ENCODE measurements at regions not wholly inside any gene's neighbourhood (a gene's known extent, or its start where the extent isn't known, plus 50 kb on each side); places are given as distances from the start of the nearest gene placed in this dataset.
A peak's percentile ranks its signal among the peaks of the same experiment; 100 is the strongest.
"Not testable (repeated sequence)": the region's sequence is repeated elsewhere in the genome, so short reads cannot be mapped to it uniquely, and the experiment has no call there.

GRCh38 chr15:70602834-70603560, 160.4 kb downstream of the UACA start:
- DNase-seq (ENCODE audit: low spot score): no peak

DNA sequence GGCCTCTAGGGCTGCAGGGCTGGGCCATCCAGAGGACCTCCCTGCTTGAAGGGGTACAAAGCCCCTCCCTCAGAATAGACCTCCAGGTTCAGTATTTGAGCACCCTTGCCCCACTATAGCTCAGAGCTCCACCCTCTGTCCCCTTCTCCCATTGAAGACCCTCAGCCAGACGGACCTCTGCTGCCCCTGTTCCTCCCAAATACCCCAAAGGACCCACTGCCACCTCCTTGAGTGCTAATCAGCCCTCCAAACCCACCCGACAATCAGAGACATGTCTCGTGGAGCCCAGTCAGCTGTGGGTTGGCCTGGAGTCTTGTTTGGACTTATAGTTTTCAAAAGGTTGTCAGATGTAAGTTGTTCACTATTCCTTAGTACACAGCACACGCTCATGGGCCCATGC, 161.1 kb downstream of the UACA start:
- DNase-seq (ENCODE audit: low spot score): no peak

DNA sequence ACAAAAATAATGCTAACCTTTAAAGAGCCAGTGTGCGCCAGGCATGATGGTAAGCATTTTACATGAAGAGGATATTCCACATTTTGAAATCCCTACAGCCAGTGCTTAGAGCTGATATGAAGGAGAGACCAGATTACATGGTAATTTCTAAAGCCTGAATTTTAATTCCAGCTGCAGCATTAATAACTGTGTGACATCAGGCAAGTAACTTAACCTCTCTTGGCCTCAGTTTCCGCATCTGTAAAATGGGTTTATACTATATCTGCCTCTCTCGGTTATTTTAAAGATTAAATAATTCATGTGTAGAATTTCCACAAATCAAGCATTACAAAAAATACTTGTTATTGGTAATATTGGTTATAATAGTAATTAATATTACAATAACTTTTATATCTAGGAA, 165.4 kb downstream of the UACA start:
- DNase-seq (ENCODE audit: low spot score): no peak

- peak; percentile 39 for DNase-seq (ENCODE audit: low spot score)
These were observed 166.2 kb downstream of the UACA start for GRCh38 chr15:70597056-70597603.

DNA sequence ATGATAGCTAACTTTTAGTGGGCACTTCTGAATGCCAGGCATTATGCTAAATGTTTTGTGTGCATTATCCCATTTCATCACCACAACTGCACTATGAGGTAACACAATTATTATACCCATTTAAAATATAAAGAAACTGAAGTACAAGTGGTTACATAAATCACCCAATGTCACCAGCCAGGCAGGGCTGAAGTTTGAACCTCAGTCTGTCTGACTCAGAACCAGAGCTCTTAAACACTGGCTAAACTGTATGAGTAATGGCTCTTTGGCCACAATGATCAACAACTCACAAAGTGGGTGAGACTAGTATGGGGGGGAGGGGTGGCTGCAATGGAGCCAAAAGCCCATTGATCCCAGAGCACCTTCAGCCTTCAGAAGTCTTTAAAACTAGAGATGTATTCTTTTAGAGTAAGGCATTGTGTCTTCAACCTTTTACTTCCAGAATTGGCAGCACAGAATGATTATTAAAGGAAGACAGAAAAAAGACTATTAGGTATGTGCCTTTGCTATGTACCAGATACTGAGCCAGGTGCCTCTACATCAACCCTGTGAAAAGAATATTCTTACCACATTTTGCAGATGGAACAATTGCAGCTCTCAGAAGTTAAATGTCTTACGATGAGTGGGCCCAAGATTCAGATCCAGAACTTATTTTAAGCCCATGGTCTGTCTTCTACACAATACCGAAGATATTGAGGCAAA, 166.9 kb downstream of the UACA start:
- peak; percentile 91 for DNase-seq (ENCODE audit: low spot score)

- no peak for DNase-seq (ENCODE audit: low spot score)
These were observed 169.6 kb downstream of the UACA start for GRCh38 chr15:70593795-70594194.

DNA sequence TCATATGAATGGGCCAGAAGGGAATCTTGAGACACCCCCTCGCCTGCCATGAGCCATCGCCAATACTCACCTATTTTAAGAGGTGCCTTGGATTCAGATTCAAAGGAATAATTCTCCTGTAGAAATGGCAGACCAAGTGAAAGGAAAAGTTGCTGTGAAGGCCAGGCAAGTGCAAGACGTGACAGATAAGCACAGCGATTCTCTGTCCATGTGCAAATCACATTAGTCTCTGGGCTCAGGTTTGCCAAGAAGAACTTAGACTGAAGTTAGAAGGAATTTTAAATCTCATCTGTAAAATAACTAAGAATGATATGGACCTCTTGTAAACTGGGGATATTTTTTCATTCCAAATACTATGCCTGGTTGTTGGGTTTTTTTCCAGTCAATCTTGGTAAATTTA, 173.6 kb downstream of the UACA start:
- no peak for DNase-seq (ENCODE audit: low spot score)

GRCh38 chr15:70589221-70589620, 174.1 kb downstream of the UACA start:
- peak; percentile 51 for DNase-seq (ENCODE audit: low spot score)

- DNase-seq (ENCODE audit: low spot score): no peak
These were observed 174.7 kb downstream of the UACA start for GRCh38 chr15:70588613-70589012.

- DNase-seq (ENCODE audit: low spot score): no peak
These were observed 175.3 kb downstream of the UACA start for GRCh38 chr15:70587896-70588567.

DNA sequence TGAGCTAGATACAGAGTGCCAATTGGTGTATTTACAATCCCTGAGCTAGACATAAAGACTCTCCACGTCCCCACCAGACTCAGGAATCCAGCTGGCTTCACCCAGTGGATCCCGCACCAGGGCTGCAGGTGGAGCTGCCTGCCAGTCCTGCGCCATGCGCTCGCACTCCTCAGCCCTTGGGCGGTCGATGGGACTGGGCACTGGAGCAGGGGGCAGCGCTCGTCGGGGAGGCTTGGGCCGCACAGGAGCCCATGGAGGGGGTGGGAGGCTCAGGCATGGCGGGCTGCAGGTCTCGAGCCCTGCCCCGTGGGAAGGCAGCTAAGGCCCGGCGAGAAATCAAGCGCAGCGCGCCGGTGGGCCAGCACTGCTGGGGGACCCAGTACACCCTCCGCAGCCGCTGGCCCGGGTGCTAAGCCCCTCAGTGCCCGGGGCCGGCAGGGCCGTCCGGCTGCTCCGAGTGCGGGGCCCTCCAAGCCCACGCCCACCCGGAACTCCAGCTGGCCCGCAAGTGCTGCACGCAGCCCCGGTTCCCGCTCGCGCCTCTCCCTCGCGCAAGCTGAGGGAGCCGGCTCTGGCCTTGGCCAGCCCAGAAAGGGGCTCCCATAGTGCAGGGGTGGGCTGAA, 176.2 kb downstream of the UACA start:
- DNase-seq (ENCODE audit: low spot score): not testable (repeated sequence)

DNA sequence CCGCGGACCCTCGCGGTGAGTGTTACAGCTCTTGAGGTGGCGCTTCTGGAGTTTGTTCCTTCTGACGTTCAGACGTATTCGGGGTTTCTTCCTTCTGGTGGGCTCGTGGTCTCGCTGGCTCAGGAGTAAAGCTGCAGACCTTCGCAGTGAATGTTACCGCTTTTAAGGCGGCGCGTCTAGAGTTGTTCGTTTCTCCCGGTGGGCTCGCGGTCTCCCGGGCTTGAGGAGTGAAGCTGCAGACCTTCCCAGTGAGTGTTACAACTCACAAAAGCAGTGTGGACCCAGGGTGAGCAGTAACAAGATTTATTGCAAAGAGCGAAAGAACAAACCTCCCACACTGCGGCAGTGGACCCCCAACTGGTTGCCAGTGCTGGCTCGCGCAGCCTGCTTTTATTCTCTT, 177.1 kb downstream of the UACA start:
- no peak for DNase-seq (ENCODE audit: low spot score)

DNA sequence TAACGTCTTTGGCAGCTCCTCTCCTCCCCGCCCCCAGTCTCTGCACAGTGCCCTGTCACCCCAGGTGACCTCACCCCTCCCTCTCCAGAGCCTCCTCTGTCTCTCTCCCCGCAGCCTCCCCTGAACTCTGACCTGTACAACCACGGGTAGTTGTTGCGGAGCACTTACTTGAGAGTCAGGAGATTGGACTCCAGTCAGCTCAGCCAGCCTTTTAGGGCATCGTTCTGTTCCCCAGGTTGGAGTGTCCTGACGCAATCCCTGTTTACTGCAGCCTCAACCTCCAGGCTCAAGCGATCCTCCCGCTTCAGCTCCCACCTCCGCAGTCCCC, 177.7 kb downstream of the UACA start:
- no peak for DNase-seq (ENCODE audit: low spot score)

DNA sequence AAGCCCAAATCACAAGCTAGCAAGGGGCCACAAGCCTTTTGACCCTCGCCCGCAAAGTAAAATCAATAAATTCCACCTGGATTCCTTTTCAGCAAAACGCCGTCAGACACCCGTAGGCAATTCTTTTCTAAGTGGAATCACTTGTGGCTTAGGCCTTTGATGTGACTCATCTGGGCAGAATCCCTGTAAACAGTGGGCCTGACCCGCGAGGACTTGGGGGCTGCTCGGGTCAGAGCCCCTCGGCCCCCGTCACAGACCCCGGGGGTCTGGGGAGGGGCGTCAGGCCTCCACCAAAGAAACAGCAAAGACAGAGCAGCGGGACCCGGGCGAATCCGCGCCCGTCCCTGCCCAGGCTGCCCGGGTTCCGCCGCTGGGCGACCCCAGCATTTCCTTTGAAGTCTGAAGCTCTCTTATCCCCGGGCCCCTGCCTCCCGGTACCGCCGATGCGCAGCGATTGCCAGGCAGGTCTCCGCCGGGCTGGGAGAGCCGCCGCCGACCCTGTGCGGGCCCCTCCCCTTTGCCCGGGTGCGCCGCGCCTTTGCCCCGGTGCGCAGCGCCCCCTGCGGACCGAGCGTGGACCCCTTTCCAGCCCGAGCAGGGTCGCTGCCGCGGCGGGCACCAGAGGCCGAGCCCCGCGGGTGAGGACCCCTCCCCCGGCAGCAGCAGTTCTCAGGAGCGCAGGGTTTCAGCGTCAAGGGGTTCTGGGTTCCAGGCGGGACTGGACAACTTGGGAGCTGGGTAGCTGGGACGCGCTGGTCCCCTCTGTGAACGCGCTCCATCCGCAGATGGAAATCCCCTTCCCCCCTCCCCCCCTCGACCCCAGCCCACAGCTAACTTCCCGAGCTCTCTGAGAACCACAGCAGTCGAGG, 178.3 kb downstream of the UACA start:
- DNase-seq (ENCODE audit: low spot score): peak; percentile 48

DNA sequence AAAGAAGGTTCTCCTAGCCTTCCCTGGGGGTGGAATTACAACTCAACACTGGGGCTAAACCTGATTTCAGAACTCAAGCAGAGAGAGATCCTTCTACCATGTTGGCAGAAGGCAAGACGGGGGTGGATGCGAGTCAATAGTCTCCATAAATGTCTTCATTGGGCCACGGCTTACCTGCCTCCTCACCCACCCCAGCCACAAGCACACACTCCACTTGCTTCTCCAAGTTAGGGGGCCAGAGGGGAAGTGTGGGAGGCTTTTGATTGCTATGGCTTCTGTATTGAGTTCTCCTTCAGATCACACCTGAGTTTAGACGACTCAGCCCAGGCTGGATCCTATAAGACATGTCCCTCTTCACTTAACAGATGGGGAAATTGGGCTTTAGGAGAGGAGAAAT, 178.9 kb downstream of the UACA start:
- no peak for DNase-seq (ENCODE audit: low spot score)

DNA sequence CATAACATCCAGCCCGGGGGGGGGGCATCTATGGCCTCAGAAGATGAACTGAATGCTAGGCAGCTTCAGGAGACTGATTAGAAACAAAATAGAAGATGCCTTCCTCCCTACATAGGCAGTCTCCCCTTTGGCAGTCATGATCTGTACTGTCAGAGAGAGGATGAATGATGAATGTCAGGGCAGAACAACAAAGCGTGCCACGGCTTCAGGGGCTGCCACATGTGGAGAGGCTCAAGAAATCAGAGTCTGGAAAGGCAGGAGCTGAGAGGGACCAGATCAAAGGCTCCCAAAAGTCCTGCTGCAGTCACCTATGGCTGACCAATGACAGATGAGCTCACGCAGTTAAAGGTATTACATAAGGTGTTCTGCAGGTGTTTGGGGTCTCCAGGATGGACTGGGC, 180.4 kb downstream of the UACA start:
- no peak for DNase-seq (ENCODE audit: low spot score)

DNA sequence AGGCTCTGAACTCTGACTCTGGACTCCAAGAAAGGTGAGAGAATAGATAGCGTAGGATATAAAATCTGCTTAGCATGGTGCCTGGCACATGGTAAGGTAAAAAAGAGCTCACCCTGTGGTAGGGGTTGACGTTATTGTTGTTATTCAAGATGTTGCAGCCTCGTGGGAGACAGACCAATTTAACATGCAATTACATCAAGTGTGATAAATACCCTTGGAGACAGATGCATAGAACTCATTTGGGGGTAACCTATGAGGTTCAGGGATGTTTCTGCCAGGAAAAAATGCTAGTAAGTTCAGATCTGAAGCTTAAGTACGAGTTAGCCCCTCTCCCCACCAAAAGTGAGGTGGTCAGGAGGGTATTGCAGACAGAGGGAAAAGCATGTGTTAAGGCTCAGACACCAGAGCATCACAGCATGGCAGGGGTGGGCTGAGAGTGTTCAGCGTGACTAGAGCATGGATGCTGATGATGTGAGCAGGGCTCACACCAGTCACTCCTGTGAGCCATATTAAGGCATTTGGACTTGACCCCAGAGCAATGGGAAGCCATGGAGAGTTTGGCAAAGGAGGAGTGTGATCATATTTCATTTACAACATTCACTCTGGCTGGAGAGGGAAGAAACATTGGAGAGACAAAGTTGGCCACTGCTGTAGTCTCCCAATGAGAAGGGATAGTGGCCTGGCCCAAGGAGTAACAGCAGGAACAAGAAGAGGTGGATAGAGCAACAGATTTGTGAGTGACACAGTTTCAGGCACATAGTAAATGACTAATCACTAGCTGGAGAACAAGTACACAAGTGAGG, 181.0 kb downstream of the UACA start:
- no peak for DNase-seq (ENCODE audit: low spot score)

DNA sequence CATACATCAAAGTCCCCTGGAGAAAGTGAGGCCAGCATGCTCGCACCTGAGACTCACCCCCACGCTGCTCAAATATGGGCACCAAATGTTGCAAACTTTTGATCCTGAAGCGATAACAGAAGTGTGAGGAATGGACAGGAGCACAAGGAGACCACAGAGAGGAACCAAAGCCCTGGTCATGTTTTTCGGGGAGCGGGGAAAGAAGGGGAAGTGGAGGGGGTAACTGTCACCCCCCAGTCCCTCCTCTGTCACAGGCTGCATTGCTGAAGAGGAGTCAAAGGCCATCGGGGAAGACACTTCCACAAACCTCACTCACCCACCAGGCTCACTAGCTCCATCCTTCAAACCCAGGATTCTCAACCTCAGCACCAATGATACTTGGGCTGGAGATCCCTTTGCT, 182.4 kb downstream of the UACA start:
- no peak for DNase-seq (ENCODE audit: low spot score)

- no peak for DNase-seq (ENCODE audit: low spot score)
These were observed 183.1 kb downstream of the UACA start for GRCh38 chr15:70580286-70580685.

DNA sequence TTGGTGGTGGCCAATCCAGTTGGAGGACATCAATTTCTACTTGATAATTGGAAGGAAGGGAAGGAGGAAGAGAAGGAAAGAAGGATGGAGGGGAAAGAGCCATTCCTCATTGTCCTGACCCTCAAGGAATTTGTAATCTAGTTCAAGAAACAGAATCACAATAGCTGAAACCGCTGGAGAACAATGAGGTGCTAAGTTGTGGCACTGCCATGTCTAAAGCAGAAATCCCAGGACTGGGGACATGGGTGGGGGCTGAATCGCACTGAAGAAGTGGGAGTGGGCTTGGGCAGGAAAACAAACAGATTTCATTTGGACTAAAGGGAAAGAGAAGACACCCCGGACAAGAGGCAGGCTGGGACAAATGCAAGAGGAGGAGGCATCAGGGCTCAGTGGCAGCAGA, 183.6 kb downstream of the UACA start:
- no peak for DNase-seq (ENCODE audit: low spot score)

GRCh38 chr15:70578196-70578595, 185.2 kb downstream of the UACA start:
- no peak for DNase-seq (ENCODE audit: low spot score)

All from kidney tubule cell (primary cell).